Calu3 (cell line): ENCODE measurements at regions not wholly inside any gene's neighbourhood (a gene's known extent, or its start where the extent isn't known, plus 50 kb on each side); places are given as distances from the start of the nearest gene placed in this dataset.

Experiments
- BruUV-seq: library from RNA; stranded (reverse); fragments of 400-500 nt; replicated peaks from 2 replicates; lab custom pipeline; 2021; lab: Mats Ljungman, UMichigan
- CTCF ChIA-PET: fragments of 300-600 bp; sonication (Branson Sonifier 250); formaldehyde crosslinking; loops from one replicate; lab custom pipeline; 2022; ENCODE audit warnings: antibody characterized with exemption; lab: Charles Lee
- DNase-seq: peaks from one replicate; pipeline ENCODE4 v3.0.0; 2022
- H3K27ac Mint-ChIP-seq: one replicate; pipeline ENCODE4 v1.8.0; 2022; ENCODE audit warnings: mixed read lengths; ENCODE audit not compliant: unreplicated experiment
- H3K27me3 Mint-ChIP-seq: one replicate; pipeline ENCODE4 v1.8.0; 2022; ENCODE audit warnings: mixed read lengths; ENCODE audit not compliant: unreplicated experiment
- H3K36me3 Mint-ChIP-seq: one replicate; pipeline ENCODE4 v1.8.0; 2022; ENCODE audit warnings: mild to moderate bottlenecking, moderate library complexity, mixed read lengths; ENCODE audit not compliant: insufficient read depth, unreplicated experiment
- H3K4me1 Mint-ChIP-seq: one replicate; pipeline ENCODE4 v1.8.0; 2022; ENCODE audit warnings: mild to moderate bottlenecking, low read depth, mixed read lengths; ENCODE audit not compliant: unreplicated experiment
- H3K4me3 Mint-ChIP-seq: one replicate; pipeline ENCODE4 v1.8.0; 2022; ENCODE audit warnings: mild to moderate bottlenecking, low read depth, moderate library complexity, mixed read lengths; ENCODE audit not compliant: unreplicated experiment
- H3K9me3 Mint-ChIP-seq: one replicate; pipeline ENCODE4 v1.8.0; 2022; ENCODE audit warnings: low read depth, mixed read lengths; ENCODE audit not compliant: unreplicated experiment
- intact Hi-C: fragments of 100-400 bp; cut with micrococcal nuclease; formaldehyde crosslinking; loops from one replicate; pipeline ENCODE4 v1.10.0; 2022; ENCODE audit not compliant: unreplicated experiment
- TF ChIP-seq, protein P1 (sequence below): fragments of 200-600 bp; IDR thresholded peaks from one replicate; pipeline ENCODE4 v1.8.0; 2022; ENCODE audit warnings: antibody characterized with exemption; ENCODE audit not compliant: unreplicated experiment

- CTCF ChIA-PET = no interaction called here
- Mint-ChIP-seq H3K4me3 (no peak overlapping the region), H3K27ac (no peak overlapping the region), H3K36me3 (no peaks in the 10 kb centered on the region), H3K4me1 (peaks cover 14% of the 10 kb centered on the region), H3K27me3 (no peaks in the 10 kb centered on the region), H3K9me3 (no peaks in the 10 kb centered on the region)
- intact Hi-C loops = loop anchor here (10.0 kb wide), 1 partner anchor 132 kb away; no protein-coding TSS in a partner anchor
- TF ChIP-seq, protein P1, sequence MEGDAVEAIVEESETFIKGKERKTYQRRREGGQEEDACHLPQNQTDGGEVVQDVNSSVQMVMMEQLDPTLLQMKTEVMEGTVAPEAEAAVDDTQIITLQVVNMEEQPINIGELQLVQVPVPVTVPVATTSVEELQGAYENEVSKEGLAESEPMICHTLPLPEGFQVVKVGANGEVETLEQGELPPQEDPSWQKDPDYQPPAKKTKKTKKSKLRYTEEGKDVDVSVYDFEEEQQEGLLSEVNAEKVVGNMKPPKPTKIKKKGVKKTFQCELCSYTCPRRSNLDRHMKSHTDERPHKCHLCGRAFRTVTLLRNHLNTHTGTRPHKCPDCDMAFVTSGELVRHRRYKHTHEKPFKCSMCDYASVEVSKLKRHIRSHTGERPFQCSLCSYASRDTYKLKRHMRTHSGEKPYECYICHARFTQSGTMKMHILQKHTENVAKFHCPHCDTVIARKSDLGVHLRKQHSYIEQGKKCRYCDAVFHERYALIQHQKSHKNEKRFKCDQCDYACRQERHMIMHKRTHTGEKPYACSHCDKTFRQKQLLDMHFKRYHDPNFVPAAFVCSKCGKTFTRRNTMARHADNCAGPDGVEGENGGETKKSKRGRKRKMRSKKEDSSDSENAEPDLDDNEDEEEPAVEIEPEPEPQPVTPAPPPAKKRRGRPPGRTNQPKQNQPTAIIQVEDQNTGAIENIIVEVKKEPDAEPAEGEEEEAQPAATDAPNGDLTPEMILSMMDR = no peak
- DNase-seq = no peak
- no TSS peak for BruUV-seq
Observed at GRCh38 chr4:128357286-128357685, 69.7 kb upstream of the PGRMC2 start.

DNA sequence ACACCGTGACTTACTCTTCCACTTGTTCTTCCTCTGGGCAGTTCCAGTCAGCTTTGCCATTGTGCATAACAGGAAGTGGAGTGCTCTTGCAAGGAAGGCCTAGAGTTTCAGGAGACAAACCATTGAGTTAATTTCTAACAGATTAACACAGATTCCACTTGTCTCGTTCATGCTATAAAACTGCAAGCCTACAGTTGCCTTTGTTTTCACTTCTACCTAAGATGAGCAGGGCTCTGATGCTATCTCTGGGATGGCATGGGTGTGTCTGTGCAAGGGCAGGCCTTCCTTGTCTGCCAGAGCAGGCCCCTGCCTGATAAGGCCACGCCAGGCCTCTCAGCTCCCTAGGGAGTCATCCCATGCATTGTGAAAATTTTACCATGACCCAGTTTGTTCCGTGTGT is 67.7 kb upstream of the PGRMC2 start:
- Mint-ChIP-seq H3K4me1 (peaks cover 14% of the 10 kb centered on the region), H3K27me3 (no peaks in the 10 kb centered on the region), H3K36me3 (no peaks in the 10 kb centered on the region), H3K9me3 (no peaks in the 10 kb centered on the region), H3K27ac (peak overlapping the region; percentile 50), H3K4me3 (no peak overlapping the region)
- BruUV-seq = no TSS peak
- intact Hi-C loops = loop anchor here (10.0 kb wide), 1 partner anchor 131 kb away; no protein-coding TSS in a partner anchor
- CTCF ChIA-PET = no interaction called here
- TF ChIP-seq, protein P1 = no peak
- DNase-seq = peak; percentile 15

DNA sequence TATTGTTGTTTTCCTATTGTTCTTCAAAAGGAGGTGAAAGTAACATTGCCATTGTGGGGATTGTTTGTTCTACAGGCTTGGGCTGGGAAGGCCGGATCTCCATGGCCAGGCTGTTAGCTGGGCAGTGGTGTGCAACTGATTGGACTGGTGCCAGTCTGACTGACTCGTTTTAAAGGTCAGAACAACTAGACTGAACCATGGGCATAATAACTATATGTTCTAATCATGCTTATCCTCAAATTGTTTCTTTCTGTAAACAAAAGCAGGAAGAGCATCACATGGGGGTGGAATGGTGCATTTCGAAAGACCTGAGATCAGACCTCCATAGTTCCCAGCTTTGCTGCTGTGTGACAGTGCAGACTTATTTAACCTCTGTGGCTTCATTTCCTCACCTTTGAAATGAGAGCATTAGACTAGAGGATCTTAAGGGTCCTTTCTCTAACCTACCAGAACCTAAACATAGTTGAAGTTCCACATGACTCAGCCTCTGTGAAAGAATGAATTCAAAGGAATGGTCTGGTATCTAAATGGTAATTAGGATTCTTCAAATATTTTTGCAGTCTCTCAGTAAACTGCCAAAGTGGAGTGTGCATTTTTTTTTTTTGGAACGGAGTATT is 66.7 kb upstream of the PGRMC2 start:
- Mint-ChIP-seq H3K27me3 (no peaks in the 10 kb centered on the region), H3K36me3 (no peaks in the 10 kb centered on the region), H3K4me3 (no peak overlapping the region), H3K4me1 (peaks cover 14% of the 10 kb centered on the region), H3K27ac (peak overlapping the region; percentile 50), H3K9me3 (peaks cover 3% of the 10 kb centered on the region)
- TF ChIP-seq, protein P1 = no peak
- peak; percentile 34 for DNase-seq
- intact Hi-C loops = loop anchor here (10.0 kb wide), 1 partner anchor 130 kb away; no protein-coding TSS in a partner anchor
- CTCF ChIA-PET = interaction anchor here (1.0 kb wide), 1 partner anchor 25 kb away, joined by 3 read pairs; no protein-coding TSS in a partner anchor
- BruUV-seq = no TSS peak

GRCh38 chr4:128353791-128354190 is 66.2 kb upstream of the PGRMC2 start:
- no peak overlapping the region for H3K4me3 Mint-ChIP-seq
- peaks cover 3% of the 10 kb centered on the region for H3K9me3 Mint-ChIP-seq
- peaks cover 15% of the 10 kb centered on the region for H3K4me1 Mint-ChIP-seq

More at GRCh38 chr4:128353791-128354190, 66.2 kb upstream of the PGRMC2 start:
- H3K27me3 Mint-ChIP-seq = no peaks in the 10 kb centered on the region
- TF ChIP-seq, protein P1 = no peak
- CTCF ChIA-PET = interaction anchor here (1.0 kb wide), 1 partner anchor 26 kb away, joined by 3 read pairs; no protein-coding TSS in a partner anchor
- no peaks in the 10 kb centered on the region for H3K36me3 Mint-ChIP-seq
- H3K27ac Mint-ChIP-seq = no peak overlapping the region
- DNase-seq = no peak
- intact Hi-C loops = loop anchor here (10.0 kb wide), 1 partner anchor 129 kb away; no protein-coding TSS in a partner anchor
- no TSS peak for BruUV-seq
